ENCODE measurements at regions not wholly inside any gene's neighbourhood (a gene's known extent, or its start where the extent isn't known, plus 50 kb on each side); places are given as distances from the start of the nearest gene placed in this dataset.

DNA sequence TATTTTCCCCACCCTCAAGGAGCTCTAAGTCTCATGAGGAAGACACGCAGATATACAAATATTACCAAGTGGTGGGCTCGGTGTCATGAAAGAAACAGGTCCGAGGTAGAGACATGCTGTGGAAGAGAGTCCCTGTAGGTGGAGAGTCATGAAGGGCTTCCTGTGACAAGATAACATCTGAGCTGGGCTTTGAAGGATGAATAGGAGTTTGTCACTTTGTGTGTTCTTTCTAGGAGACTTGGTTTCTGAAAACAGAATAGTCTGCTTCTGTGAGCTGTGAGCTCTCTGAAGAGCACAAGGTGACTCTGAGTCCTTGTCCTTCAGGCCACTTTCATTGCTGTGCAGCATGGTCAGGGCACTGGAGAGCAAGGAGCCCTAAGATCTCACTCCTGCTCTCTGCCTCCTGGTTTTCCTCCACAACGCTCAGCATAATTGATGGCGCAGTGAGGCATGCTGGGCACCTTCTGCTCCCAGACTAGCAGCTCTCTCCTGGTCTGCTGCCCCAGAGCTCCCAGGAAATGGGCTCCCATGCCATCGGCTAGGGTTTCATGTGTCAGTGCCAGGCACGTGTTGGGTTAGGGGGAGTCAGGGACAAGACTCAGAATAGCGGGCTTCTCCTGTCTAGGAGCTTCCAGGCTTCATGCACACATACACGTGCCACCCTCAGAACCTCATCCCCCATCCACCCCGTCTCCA lies 209.9 kb upstream of the CSF3R start:
- TF ChIP-seq ZFP3 (CRISPR knock-in tag; IDR thresholded peaks at IDR 0.05) (peak; percentile 72; the same call in 1 of the 2 replicates), TCF4 (CRISPR knock-in tag; IDR thresholded peaks at IDR 0.05; ENCODE audit: borderline replicate concordance) (no peak), ISL1 (CRISPR knock-in tag; IDR thresholded peaks at IDR 0.05) (no peak)
- no peak for ATAC-seq

DNA sequence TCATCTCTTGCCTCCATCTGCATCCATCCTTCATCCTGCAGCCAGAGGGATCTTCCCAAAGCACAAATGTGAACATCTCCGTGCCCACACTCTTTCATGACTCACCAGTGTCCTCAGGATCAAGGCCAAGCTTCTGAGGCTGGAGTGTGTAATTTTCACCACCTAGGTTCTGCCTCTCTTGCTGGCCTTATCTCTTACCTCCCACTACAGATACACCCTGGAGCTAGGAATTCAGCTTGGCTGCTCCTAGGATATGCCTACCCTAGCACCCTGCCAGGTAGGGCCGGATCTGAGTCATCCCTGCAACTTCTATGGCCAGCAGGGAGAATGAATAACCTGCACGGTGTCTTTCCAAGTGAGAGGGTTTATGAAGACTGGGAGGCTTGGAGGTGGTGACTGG lies 208.7 kb upstream of the CSF3R start:
- no peak for TF ChIP-seq SNAI2 (CRISPR knock-in tag; IDR thresholded peaks at IDR 0.05)
- no peak for TF ChIP-seq PPARA (CRISPR knock-in tag; IDR thresholded peaks at IDR 0.05; ENCODE audit: borderline replicate concordance)
- TF ChIP-seq RARB (CRISPR knock-in tag; IDR thresholded peaks at IDR 0.05), result no peak
- TF ChIP-seq ZNF8 (CRISPR knock-in tag; IDR thresholded peaks at IDR 0.05), result no peak
- TF ChIP-seq TCF4 (CRISPR knock-in tag; IDR thresholded peaks at IDR 0.05; ENCODE audit: borderline replicate concordance), result no peak
- no peak for TF ChIP-seq ISL1 (CRISPR knock-in tag; IDR thresholded peaks at IDR 0.05)
- no peak for TF ChIP-seq ZFP3 (CRISPR knock-in tag; IDR thresholded peaks at IDR 0.05)
- no peak for TF ChIP-seq ZNF70 (CRISPR knock-in tag; IDR thresholded peaks at IDR 0.05)
- TF ChIP-seq CSDC2 (CRISPR knock-in tag; IDR thresholded peaks at IDR 0.05), result no peak
- no peak for TF ChIP-seq ZC3H10 (CRISPR knock-in tag; IDR thresholded peaks at IDR 0.05)
- no peak for TF ChIP-seq GLIS3 (CRISPR knock-in tag; IDR thresholded peaks at IDR 0.05)
- no peak for TF ChIP-seq ARNTL (CRISPR knock-in tag; IDR thresholded peaks at IDR 0.05; ENCODE audit: borderline replicate concordance, low read depth)
- TF ChIP-seq, protein P1, sequence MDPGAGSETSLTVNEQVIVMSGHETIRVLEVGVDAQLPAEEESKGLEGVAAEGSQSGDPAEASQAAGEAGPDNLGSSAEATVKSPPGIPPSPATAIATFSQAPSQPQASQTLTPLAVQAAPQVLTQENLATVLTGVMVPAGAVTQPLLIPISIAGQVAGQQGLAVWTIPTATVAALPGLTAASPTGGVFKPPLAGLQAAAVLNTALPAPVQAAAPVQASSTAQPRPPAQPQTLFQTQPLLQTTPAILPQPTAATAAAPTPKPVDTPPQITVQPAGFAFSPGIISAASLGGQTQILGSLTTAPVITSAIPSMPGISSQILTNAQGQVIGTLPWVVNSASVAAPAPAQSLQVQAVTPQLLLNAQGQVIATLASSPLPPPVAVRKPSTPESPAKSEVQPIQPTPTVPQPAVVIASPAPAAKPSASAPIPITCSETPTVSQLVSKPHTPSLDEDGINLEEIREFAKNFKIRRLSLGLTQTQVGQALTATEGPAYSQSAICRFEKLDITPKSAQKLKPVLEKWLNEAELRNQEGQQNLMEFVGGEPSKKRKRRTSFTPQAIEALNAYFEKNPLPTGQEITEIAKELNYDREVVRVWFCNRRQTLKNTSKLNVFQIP (CRISPR knock-in tag; IDR thresholded peaks at IDR 0.05; ENCODE audit: borderline replicate concordance, low read depth), result no peak
- no peak for TF ChIP-seq ESRRG (CRISPR knock-in tag; IDR thresholded peaks at IDR 0.05)
- TF ChIP-seq, protein P2, sequence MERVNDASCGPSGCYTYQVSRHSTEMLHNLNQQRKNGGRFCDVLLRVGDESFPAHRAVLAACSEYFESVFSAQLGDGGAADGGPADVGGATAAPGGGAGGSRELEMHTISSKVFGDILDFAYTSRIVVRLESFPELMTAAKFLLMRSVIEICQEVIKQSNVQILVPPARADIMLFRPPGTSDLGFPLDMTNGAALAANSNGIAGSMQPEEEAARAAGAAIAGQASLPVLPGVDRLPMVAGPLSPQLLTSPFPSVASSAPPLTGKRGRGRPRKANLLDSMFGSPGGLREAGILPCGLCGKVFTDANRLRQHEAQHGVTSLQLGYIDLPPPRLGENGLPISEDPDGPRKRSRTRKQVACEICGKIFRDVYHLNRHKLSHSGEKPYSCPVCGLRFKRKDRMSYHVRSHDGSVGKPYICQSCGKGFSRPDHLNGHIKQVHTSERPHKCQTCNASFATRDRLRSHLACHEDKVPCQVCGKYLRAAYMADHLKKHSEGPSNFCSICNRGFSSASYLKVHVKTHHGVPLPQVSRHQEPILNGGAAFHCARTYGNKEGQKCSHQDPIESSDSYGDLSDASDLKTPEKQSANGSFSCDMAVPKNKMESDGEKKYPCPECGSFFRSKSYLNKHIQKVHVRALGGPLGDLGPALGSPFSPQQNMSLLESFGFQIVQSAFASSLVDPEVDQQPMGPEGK (CRISPR knock-in tag; IDR thresholded peaks at IDR 0.05; ENCODE audit: borderline replicate concordance), result no peak
- TF ChIP-seq, protein P3, sequence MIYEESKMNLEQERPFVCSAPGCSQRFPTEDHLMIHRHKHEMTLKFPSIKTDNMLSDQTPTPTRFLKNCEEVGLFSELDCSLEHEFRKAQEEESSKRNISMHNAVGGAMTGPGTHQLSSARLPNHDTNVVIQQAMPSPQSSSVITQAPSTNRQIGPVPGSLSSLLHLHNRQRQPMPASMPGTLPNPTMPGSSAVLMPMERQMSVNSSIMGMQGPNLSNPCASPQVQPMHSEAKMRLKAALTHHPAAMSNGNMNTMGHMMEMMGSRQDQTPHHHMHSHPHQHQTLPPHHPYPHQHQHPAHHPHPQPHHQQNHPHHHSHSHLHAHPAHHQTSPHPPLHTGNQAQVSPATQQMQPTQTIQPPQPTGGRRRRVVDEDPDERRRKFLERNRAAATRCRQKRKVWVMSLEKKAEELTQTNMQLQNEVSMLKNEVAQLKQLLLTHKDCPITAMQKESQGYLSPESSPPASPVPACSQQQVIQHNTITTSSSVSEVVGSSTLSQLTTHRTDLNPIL (CRISPR knock-in tag; IDR thresholded peaks at IDR 0.05; ENCODE audit: low read depth), result no peak
- TF ChIP-seq OSR1 (CRISPR knock-in tag; IDR thresholded peaks at IDR 0.05), result no peak
- TF ChIP-seq ZNF565 (CRISPR knock-in tag; conservative IDR thresholded peaks at IDR 0.05; ENCODE audit: low read depth), result no peak
- no peak for TF ChIP-seq BACH2 (CRISPR knock-in tag; IDR thresholded peaks at IDR 0.05; ENCODE audit: borderline replicate concordance)
- TF ChIP-seq, protein P4, sequence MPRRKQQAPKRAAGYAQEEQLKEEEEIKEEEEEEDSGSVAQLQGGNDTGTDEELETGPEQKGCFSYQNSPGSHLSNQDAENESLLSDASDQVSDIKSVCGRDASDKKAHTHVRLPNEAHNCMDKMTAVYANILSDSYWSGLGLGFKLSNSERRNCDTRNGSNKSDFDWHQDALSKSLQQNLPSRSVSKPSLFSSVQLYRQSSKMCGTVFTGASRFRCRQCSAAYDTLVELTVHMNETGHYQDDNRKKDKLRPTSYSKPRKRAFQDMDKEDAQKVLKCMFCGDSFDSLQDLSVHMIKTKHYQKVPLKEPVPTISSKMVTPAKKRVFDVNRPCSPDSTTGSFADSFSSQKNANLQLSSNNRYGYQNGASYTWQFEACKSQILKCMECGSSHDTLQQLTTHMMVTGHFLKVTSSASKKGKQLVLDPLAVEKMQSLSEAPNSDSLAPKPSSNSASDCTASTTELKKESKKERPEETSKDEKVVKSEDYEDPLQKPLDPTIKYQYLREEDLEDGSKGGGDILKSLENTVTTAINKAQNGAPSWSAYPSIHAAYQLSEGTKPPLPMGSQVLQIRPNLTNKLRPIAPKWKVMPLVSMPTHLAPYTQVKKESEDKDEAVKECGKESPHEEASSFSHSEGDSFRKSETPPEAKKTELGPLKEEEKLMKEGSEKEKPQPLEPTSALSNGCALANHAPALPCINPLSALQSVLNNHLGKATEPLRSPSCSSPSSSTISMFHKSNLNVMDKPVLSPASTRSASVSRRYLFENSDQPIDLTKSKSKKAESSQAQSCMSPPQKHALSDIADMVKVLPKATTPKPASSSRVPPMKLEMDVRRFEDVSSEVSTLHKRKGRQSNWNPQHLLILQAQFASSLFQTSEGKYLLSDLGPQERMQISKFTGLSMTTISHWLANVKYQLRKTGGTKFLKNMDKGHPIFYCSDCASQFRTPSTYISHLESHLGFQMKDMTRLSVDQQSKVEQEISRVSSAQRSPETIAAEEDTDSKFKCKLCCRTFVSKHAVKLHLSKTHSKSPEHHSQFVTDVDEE (CRISPR knock-in tag; IDR thresholded peaks at IDR 0.05), result no peak
- ATAC-seq, result no peak

DNA sequence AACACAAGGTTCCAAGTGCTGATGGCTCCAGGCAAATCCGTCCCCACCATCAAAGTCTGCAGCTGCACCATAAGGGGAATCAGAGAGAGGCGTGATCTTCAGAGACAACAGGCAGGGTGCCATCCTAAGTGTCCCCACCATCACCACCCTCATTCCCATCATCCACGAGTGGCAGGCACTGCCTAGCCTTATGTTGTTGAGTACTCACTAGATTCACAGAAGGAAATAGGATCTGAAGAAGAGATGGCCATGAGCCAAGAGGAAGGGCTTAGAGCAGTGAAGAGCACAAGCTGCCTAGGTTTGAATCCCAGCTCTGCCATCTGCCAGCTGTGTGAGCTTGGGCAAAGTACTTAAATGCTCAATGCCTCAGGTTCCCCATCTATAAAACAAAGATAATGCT lies 207.3 kb upstream of the CSF3R start:
- TF ChIP-seq ESRRG (CRISPR knock-in tag; IDR thresholded peaks at IDR 0.05) (no peak), ZFP30 (CRISPR knock-in tag; IDR thresholded peaks at IDR 0.05) (no peak), CSDC2 (CRISPR knock-in tag; IDR thresholded peaks at IDR 0.05) (no peak), ARNTL (CRISPR knock-in tag; IDR thresholded peaks at IDR 0.05; ENCODE audit: borderline replicate concordance, low read depth) (no peak), ZNF70 (CRISPR knock-in tag; IDR thresholded peaks at IDR 0.05) (no peak), ZFP3 (CRISPR knock-in tag; IDR thresholded peaks at IDR 0.05) (no peak), TCF4 (CRISPR knock-in tag; IDR thresholded peaks at IDR 0.05; ENCODE audit: borderline replicate concordance) (no peak)
- TF ChIP-seq, protein P2 (CRISPR knock-in tag; IDR thresholded peaks at IDR 0.05; ENCODE audit: borderline replicate concordance), result no peak
- TF ChIP-seq, protein P1 (CRISPR knock-in tag; IDR thresholded peaks at IDR 0.05; ENCODE audit: borderline replicate concordance, low read depth), result no peak
- TF ChIP-seq, protein P5, sequence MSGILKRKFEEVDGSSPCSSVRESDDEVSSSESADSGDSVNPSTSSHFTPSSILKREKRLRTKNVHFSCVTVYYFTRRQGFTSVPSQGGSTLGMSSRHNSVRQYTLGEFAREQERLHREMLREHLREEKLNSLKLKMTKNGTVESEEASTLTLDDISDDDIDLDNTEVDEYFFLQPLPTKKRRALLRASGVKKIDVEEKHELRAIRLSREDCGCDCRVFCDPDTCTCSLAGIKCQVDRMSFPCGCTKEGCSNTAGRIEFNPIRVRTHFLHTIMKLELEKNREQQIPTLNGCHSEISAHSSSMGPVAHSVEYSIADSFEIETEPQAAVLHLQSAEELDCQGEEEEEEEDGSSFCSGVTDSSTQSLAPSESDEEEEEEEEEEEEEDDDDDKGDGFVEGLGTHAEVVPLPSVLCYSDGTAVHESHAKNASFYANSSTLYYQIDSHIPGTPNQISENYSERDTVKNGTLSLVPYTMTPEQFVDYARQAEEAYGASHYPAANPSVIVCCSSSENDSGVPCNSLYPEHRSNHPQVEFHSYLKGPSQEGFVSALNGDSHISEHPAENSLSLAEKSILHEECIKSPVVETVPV (CRISPR knock-in tag; IDR thresholded peaks at IDR 0.05), result no peak
- ATAC-seq, result no peak
